ENCODE measurements at regions not wholly inside any gene's neighbourhood (a gene's known extent, or its start where the extent isn't known, plus 50 kb on each side); places are given as distances from the start of the nearest gene placed in this dataset.

GRCh38 chr5:63603996-63604395 is 358.2 kb downstream of the HTR1A start:
- WGBS, 2 donors, result 77 to 82% methylated on average over 3 of the region's 3 CpGs
- intact Hi-C loops (cut with DNase I), result no loop called here
- TF ChIP-seq CTCF (IDR thresholded peaks at IDR 0.05), result no peak
- Histone ChIP-seq H3K4me3 (no peak overlapping the region), H3K27me3 (no peaks in the 10 kb centered on the region), H3K9me3 (no peaks in the 10 kb centered on the region), H3K4me1 (no peaks in the 10 kb centered on the region), H3K36me3 (no peaks in the 10 kb centered on the region), H3K27ac (no peak overlapping the region)
- FAIRE-seq (no peak), ATAC-seq (no peak), DNase-seq (no peak)

- H3K27me3 ChIP-seq, result no peaks in the 10 kb centered on the region
Observed at GRCh38 chr5:63602971-63603370, 359.3 kb downstream of the HTR1A start.

GRCh38 chr5:63596254-63596653 is 366.0 kb downstream of the HTR1A start:
- ATAC-seq (no peak), DNase-seq (no peak), FAIRE-seq (no peak)
- Histone ChIP-seq H3K4me3 (no peak overlapping the region), H3K27ac (no peak overlapping the region), H3K27me3 (no peaks in the 10 kb centered on the region), H3K9me3 (peaks cover 0 to 4% (median 0%) of the 10 kb centered on the region in 4 donors), H3K36me3 (no peaks in the 10 kb centered on the region), H3K4me1 (no peaks in the 10 kb centered on the region)
- intact Hi-C loops (cut with DNase I), result no loop called here
- no peak for TF ChIP-seq CTCF (IDR thresholded peaks at IDR 0.05)

More at GRCh38 chr5:63602971-63603370, 359.3 kb downstream of the HTR1A start:
- Histone ChIP-seq H3K36me3 (no peaks in the 10 kb centered on the region), H3K9me3 (no peaks in the 10 kb centered on the region), H3K4me1 (no peaks in the 10 kb centered on the region), H3K27ac (no peak overlapping the region), H3K4me3 (no peak overlapping the region)
- no peak for DNase-seq
- intact Hi-C loops (cut with DNase I), result no loop called here
- TF ChIP-seq CTCF (IDR thresholded peaks at IDR 0.05), result no peak
- FAIRE-seq, result no peak
- no peak for ATAC-seq

GRCh38 chr5:63573380-63573779 is 388.9 kb downstream of the HTR1A start:
- intact Hi-C loops (cut with DNase I), result no loop called here
- H3K36me3 ChIP-seq, result peaks cover 0 to 3% (median 0%) of the 10 kb centered on the region in 3 donors
- no peaks in the 10 kb centered on the region for H3K9me3 ChIP-seq
- no peak for ATAC-seq
- no peaks in the 10 kb centered on the region for H3K4me1 ChIP-seq
- FAIRE-seq, result no peak
- no peak overlapping the region for H3K27ac ChIP-seq
- TF ChIP-seq CTCF (IDR thresholded peaks at IDR 0.05), result no peak
- no peaks in the 10 kb centered on the region for H3K27me3 ChIP-seq
- DNase-seq, result no peak
- no peak overlapping the region for H3K4me3 ChIP-seq

- ATAC-seq (no peak), FAIRE-seq (no peak), DNase-seq (no peak)
- Histone ChIP-seq H3K9me3 (no peaks in the 10 kb centered on the region), H3K36me3 (peaks cover 0 to 3% (median 0%) of the 10 kb centered on the region in 3 donors), H3K27ac (no peak overlapping the region), H3K4me3 (no peak overlapping the region), H3K4me1 (no peaks in the 10 kb centered on the region), H3K27me3 (no peaks in the 10 kb centered on the region)
- TF ChIP-seq CTCF (IDR thresholded peaks at IDR 0.05), result no peak
- 85 to 86% methylated on average over 1 of the region's 1 CpG for WGBS, 2 donors
- intact Hi-C loops (cut with DNase I), result no loop called here
Observed at GRCh38 chr5:63572740-63573139, 389.5 kb downstream of the HTR1A start.

Data from pancreas (tissue), 10 donors.